ENCODE measurements at regions not wholly inside any gene's neighbourhood (a gene's known extent, or its start where the extent isn't known, plus 50 kb on each side); places are given as distances from the start of the nearest gene placed in this dataset.

GRCh38 chr12:71266606-71267005 lies 108.8 kb upstream of the TSPAN8 start:
- no peak for TF ChIP-seq CTCF (IDR thresholded peaks at IDR 0.05; ENCODE audit: insufficient read depth, low read length)
- no peak for TF ChIP-seq POLR2AphosphoS5 (IDR thresholded peaks at IDR 0.05; ENCODE audit: low read depth)
- no peak for TF ChIP-seq SPI1 (IDR thresholded peaks at IDR 0.05; ENCODE audit: borderline replicate concordance, low read depth)
- TF ChIP-seq, protein P1, sequence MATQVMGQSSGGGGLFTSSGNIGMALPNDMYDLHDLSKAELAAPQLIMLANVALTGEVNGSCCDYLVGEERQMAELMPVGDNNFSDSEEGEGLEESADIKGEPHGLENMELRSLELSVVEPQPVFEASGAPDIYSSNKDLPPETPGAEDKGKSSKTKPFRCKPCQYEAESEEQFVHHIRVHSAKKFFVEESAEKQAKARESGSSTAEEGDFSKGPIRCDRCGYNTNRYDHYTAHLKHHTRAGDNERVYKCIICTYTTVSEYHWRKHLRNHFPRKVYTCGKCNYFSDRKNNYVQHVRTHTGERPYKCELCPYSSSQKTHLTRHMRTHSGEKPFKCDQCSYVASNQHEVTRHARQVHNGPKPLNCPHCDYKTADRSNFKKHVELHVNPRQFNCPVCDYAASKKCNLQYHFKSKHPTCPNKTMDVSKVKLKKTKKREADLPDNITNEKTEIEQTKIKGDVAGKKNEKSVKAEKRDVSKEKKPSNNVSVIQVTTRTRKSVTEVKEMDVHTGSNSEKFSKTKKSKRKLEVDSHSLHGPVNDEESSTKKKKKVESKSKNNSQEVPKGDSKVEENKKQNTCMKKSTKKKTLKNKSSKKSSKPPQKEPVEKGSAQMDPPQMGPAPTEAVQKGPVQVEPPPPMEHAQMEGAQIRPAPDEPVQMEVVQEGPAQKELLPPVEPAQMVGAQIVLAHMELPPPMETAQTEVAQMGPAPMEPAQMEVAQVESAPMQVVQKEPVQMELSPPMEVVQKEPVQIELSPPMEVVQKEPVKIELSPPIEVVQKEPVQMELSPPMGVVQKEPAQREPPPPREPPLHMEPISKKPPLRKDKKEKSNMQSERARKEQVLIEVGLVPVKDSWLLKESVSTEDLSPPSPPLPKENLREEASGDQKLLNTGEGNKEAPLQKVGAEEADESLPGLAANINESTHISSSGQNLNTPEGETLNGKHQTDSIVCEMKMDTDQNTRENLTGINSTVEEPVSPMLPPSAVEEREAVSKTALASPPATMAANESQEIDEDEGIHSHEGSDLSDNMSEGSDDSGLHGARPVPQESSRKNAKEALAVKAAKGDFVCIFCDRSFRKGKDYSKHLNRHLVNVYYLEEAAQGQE (IDR thresholded peaks at IDR 0.05; ENCODE audit: insufficient replicate concordance, low read depth), result no peak
